GM13977 (cell line): ENCODE measurements at regions not wholly inside any gene's neighbourhood (a gene's known extent, or its start where the extent isn't known, plus 50 kb on each side); places are given as distances from the start of the nearest gene placed in this dataset.

Source experiments
- DNase-seq: peaks from one replicate; pipeline ENCODE4 v3.0.0; 2012; ENCODE audit warnings: low spot score
- in situ Hi-C: fragments of 300-500 bp; cut with MboI; formaldehyde crosslinking; loops from one replicate; pipeline ENCODE4 v1.12.0; 2022; ENCODE audit warnings: low sequenced_read_pairs, low pct_unique_long_range_greater_than_20kb, mixed read lengths, inconsistent platforms; ENCODE audit not compliant: unreplicated experiment
- TF ChIP-seq, protein P1 (sequence below): IDR thresholded peaks from 2 replicates; pipeline ENCODE4 v1.5.1; 2012; ENCODE audit warnings: mild to moderate bottlenecking, control low read depth; ENCODE audit not compliant: insufficient read depth; ENCODE audit errors: extremely low read depth, missing control alignments

DNA sequence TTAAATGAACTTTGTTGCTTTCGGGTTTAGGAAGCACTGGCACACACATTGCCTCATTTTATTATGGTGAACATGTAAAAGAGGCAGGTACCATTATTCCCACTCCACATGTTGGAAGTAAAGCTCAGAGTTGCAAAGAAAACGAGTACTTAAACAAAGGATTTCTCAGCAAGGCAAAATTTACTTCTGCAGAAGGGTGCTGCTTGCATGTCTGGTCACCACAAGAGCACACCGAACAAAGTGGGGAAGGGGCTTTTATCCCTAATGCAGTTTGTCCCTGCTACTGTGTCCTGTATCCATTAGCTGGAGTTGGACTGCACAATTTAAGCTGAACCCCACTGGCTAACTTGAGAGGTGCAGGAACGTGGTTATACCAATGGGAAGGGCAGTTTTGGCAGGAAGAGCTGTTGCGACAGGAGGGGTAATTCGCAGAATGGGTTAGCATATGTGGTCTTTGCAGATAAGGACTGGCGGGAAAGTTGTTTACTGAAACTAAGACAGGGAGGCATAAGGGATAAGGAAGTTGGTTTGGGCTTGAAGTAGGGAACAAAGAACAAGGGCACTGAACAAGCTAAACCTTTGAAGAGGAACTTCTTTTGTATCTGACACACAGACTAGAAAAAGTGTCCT is 545.5 kb downstream of the UQCRFS1 start:
- DNase-seq = no peak
- TF ChIP-seq, protein P1, sequence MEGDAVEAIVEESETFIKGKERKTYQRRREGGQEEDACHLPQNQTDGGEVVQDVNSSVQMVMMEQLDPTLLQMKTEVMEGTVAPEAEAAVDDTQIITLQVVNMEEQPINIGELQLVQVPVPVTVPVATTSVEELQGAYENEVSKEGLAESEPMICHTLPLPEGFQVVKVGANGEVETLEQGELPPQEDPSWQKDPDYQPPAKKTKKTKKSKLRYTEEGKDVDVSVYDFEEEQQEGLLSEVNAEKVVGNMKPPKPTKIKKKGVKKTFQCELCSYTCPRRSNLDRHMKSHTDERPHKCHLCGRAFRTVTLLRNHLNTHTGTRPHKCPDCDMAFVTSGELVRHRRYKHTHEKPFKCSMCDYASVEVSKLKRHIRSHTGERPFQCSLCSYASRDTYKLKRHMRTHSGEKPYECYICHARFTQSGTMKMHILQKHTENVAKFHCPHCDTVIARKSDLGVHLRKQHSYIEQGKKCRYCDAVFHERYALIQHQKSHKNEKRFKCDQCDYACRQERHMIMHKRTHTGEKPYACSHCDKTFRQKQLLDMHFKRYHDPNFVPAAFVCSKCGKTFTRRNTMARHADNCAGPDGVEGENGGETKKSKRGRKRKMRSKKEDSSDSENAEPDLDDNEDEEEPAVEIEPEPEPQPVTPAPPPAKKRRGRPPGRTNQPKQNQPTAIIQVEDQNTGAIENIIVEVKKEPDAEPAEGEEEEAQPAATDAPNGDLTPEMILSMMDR = no peak
- in situ Hi-C loops = no loop called here

DNA sequence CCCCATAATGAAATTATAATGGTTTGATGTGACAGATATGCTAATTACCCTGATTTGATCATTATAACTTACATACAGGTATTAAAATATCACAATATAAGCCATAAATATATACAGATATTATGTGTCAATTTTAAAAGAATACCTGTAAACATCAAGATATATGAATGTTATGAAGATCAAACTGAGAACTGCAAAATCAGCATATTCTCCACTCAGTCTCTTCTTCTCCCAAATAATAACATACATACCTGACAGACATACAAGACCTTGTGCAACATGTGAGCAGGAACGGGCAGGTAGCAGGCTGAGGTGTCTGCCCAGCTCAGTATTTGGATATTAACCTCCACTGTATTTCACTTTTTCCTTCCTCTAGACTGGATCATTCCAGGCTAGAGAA is 547.2 kb downstream of the UQCRFS1 start:
- TF ChIP-seq, protein P1 = no peak
- in situ Hi-C loops = no loop called here

GRCh38 chr19:28656644-28657043 is 556.3 kb downstream of the UQCRFS1 start:
- TF ChIP-seq, protein P1 = no peak
- no peak for DNase-seq
- in situ Hi-C loops = no loop called here

More for the DNA sequence above, 547.2 kb downstream of the UQCRFS1 start:
- DNase-seq = no peak

GRCh38 chr19:28655054-28655453 is 557.9 kb downstream of the UQCRFS1 start:
- in situ Hi-C loops = no loop called here
- TF ChIP-seq, protein P1 = no peak
- no peak for DNase-seq

DNA sequence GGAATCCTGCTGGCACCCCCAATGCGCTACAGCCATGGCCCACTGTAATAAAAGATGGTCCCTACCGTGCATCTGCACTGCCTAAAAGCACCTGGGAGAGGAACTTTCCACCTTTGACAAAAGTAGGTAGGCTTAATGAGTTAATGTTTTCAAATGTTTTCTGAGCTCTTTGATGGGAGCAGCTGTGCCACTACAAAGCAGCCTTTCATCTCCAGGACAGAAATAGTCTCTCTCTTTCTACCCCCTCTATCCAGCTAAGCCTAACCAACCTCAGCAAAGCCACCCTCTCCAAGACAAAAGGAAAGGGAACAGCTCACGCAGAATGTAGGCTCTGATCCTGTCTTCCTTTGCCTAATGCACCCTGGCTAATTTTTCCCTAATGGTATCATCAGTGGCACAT is 560.2 kb downstream of the UQCRFS1 start:
- TF ChIP-seq, protein P1 = no peak
- in situ Hi-C loops = no loop called here
- no peak for DNase-seq

DNA sequence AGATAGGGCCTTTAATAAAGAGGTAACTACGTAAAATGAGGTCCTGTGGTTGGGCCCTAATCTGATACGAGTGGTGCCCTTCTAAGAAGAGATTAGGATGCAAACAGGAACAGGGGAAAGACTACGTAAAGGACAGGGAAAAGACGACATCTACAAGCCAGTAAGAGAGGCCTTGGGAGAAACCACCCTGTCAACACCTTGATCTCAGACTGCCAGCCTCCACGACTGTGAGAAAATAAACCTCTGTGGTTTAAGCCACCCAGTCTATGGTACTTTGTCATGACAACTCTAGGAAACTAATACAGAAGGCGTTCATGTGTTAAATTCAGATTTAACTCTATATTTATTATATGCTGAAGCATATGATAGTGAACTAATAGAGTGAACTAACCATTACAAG is 566.3 kb downstream of the UQCRFS1 start:
- in situ Hi-C loops = no loop called here
- TF ChIP-seq, protein P1 = no peak

More for the DNA sequence above, 566.3 kb downstream of the UQCRFS1 start:
- no peak for DNase-seq
